Keratinocyte (primary cell): ENCODE measurements at regions not wholly inside any gene's neighbourhood (a gene's known extent, or its start where the extent isn't known, plus 50 kb on each side); places are given as distances from the start of the nearest gene placed in this dataset.

Source experiments
- DNase-seq: peaks from one replicate; pipeline ENCODE4 v3.0.0-alpha.2; 2011; ENCODE audit warnings: low read depth, missing footprints, low spot score
- FAIRE-seq: peaks from 2 replicates; lab custom pipeline; 2011; peaks lifted over from hg19 to GRCh38; lab: Jason Lieb, UNC
- H2AFZ ChIP-seq: 2 replicates; pipeline ENCODE4 v1.6.0; 2012; ENCODE audit warnings: low read length, control low read depth, inconsistent platforms; ENCODE audit not compliant: control insufficient read depth
- H3K27ac ChIP-seq: 2 replicates; pipeline ENCODE4 v1.5.1; 2011; ENCODE audit warnings: low read length; ENCODE audit not compliant: control insufficient read depth, insufficient read depth
- H3K27me3 ChIP-seq: 3 replicates; pipeline ENCODE4 v1.6.0; 2011; ENCODE audit warnings: low read length; ENCODE audit not compliant: control insufficient read depth, insufficient read depth; ENCODE audit errors: extremely low read depth
- H3K36me3 ChIP-seq, 2 experiments: 2 replicates in 1 of 2; 3 replicates in 1 of 2; pipeline ENCODE4 v1.5.1; 2011; ENCODE audit warnings: low read length in 2 of 2, mild to moderate bottlenecking in 1 of 2; ENCODE audit not compliant: control insufficient read depth in 2 of 2, insufficient read depth in 2 of 2; ENCODE audit errors: extremely low read depth in 1 of 2
- H3K4me1 ChIP-seq: 3 replicates; pipeline ENCODE4 v1.5.1; 2011; ENCODE audit warnings: low read length; ENCODE audit not compliant: control insufficient read depth, insufficient read depth; ENCODE audit errors: extremely low read depth
- H3K4me2 ChIP-seq: 3 replicates; pipeline ENCODE4 v1.6.0; 2011; ENCODE audit warnings: low read depth, low read length; ENCODE audit not compliant: control insufficient read depth, insufficient read depth; ENCODE audit errors: extremely low read depth
- H3K4me3 ChIP-seq, 3 experiments: fragments of 200-600 bp in 1 of 3; sonication (generic) in 1 of 3; 2 replicates in 2 of 3; 3 replicates in 1 of 3; pipeline ENCODE4 v1.5.1; 2011 to 2016; ENCODE audit warnings: low read length in 3 of 3, mild to moderate bottlenecking in 3 of 3, control low read depth in 2 of 3, inconsistent platforms in 1 of 3, low read depth in 1 of 3, mixed read lengths in 1 of 3, mixed run types in 1 of 3, moderate library complexity in 1 of 3; ENCODE audit not compliant: control insufficient read depth in 2 of 3, insufficient read depth in 2 of 3; ENCODE audit errors: extremely low read depth in 1 of 3
- H3K79me2 ChIP-seq: 2 replicates; pipeline ENCODE4 v1.6.0; 2012; ENCODE audit warnings: low read length; ENCODE audit not compliant: control insufficient read depth, insufficient read depth
- H3K9ac ChIP-seq: 3 replicates; pipeline ENCODE4 v1.6.0; 2011; ENCODE audit warnings: low read length; ENCODE audit not compliant: control insufficient read depth, insufficient read depth; ENCODE audit errors: extremely low read depth
- H3K9me1 ChIP-seq: 3 replicates; pipeline ENCODE4 v1.6.0; 2011; ENCODE audit warnings: low read length; ENCODE audit not compliant: control insufficient read depth, insufficient read depth; ENCODE audit errors: extremely low read depth
- H3K9me3 ChIP-seq: 2 replicates; pipeline ENCODE4 v1.5.1; 2012; ENCODE audit warnings: low read depth, low read length; ENCODE audit not compliant: control insufficient read depth
- H4K20me1 ChIP-seq: 3 replicates; pipeline ENCODE4 v1.6.0; 2011; ENCODE audit warnings: low read length; ENCODE audit not compliant: control insufficient read depth, insufficient read depth; ENCODE audit errors: extremely low read depth
- CTCF ChIP-seq, 3 experiments: IDR thresholded peaks in 1 of 3; conservative IDR thresholded peaks in 1 of 3; optimal IDR thresholded peaks in 1 of 3; 2 replicates in 2 of 3; 3 replicates in 1 of 3; pipeline versions ENCODE3 to v1.5.1; 2011; ENCODE audit warnings: low read length in 3 of 3, mild to moderate bottlenecking in 3 of 3, moderate library complexity in 2 of 3, control low read depth in 1 of 3, inconsistent platforms in 1 of 3; ENCODE audit not compliant: insufficient read depth in 2 of 3; ENCODE audit errors: extremely low read depth in 1 of 3
- EZH2 ChIP-seq: IDR thresholded peaks from one replicate; pipeline ENCODE4 v1.6.1; 2012; ENCODE audit warnings: inconsistent platforms, mild to moderate bottlenecking, low read length, moderate library complexity
- dilution Hi-C: fragments of 300-500 bp; cut with MboI; formaldehyde crosslinking; loops from one replicate; pipeline ENCODE4 v1.7.0; 2020; ENCODE audit warnings: low sequenced_read_pairs; ENCODE audit not compliant: extremely low pct_ligation_motif_present

- TF ChIP-seq EZH2 (no peak), CTCF (optimal IDR thresholded peaks at IDR 0.05 in 1 of 3, IDR thresholded peaks at IDR 0.05 in 1 of 3, conservative IDR thresholded peaks at IDR 0.05 in 1 of 3; ENCODE audit: extremely low read depth in 1 of 3, insufficient read depth in 2 of 3, low read length in 3 of 3) (no peak)
- H3K4me3 ChIP-seq = no peak overlapping the region
- no peak overlapping the region for H3K9ac ChIP-seq
- H3K27me3 ChIP-seq = no peaks in the 10 kb centered on the region
- no peaks in the 10 kb centered on the region for H3K36me3 ChIP-seq
- H3K9me3 ChIP-seq = no peaks in the 10 kb centered on the region
- no peaks in the 10 kb centered on the region for H3K79me2 ChIP-seq
- no peak overlapping the region for H3K4me2 ChIP-seq
- no peak overlapping the region for H3K27ac ChIP-seq
- no peak overlapping the region for H2AFZ ChIP-seq
- H4K20me1 ChIP-seq = no peaks in the 10 kb centered on the region
- no peaks in the 10 kb centered on the region for H3K9me1 ChIP-seq
- dilution Hi-C loops = no loop called here
- DNase-seq = no peak
- no peak for FAIRE-seq
- no peaks in the 10 kb centered on the region for H3K4me1 ChIP-seq
Measured at GRCh38 chr15:36256404-36256807, 323.0 kb upstream of the CDIN1 start.

GRCh38 chr15:36263666-36264065 lies 315.8 kb upstream of the CDIN1 start:
- dilution Hi-C loops = no loop called here
- H3K4me1 ChIP-seq = no peaks in the 10 kb centered on the region
- H3K4me2 ChIP-seq = no peak overlapping the region
- H3K4me3 ChIP-seq = no peak overlapping the region
- H3K9me1 ChIP-seq = no peaks in the 10 kb centered on the region
- FAIRE-seq (no peak), DNase-seq (no peak)
- no peak overlapping the region for H3K27ac ChIP-seq
- no peaks in the 10 kb centered on the region for H3K36me3 ChIP-seq
- H3K9ac ChIP-seq = no peak overlapping the region
- no peak overlapping the region for H2AFZ ChIP-seq
- TF ChIP-seq CTCF (optimal IDR thresholded peaks at IDR 0.05 in 1 of 3, IDR thresholded peaks at IDR 0.05 in 1 of 3, conservative IDR thresholded peaks at IDR 0.05 in 1 of 3; ENCODE audit: extremely low read depth in 1 of 3, insufficient read depth in 2 of 3, low read length in 3 of 3) = no peak
- no peak for TF ChIP-seq EZH2
- no peaks in the 10 kb centered on the region for H3K27me3 ChIP-seq
- no peaks in the 10 kb centered on the region for H3K79me2 ChIP-seq
- H4K20me1 ChIP-seq = no peaks in the 10 kb centered on the region
- no peaks in the 10 kb centered on the region for H3K9me3 ChIP-seq
